Activated naive CD4-positive, alpha-beta T cell treated with anti-CD3 and anti-CD28 coated beads for 36 hours (primary cell): ENCODE measurements at regions not wholly inside any gene's neighbourhood (a gene's known extent, or its start where the extent isn't known, plus 50 kb on each side); places are given as distances from the start of the nearest gene placed in this dataset.
"Not testable (repeated sequence)": the region's sequence is repeated elsewhere in the genome, so short reads cannot be mapped to it uniquely, and the experiment has no call there.

ENCODE experiments used
- CTCF ChIA-PET: fragments of 350-600 bp; sonication (Branson Sonifier 250); formaldehyde crosslinking; loops from one replicate; lab custom pipeline; 2021; ENCODE audit warnings: antibody characterized with exemption; lab: Charles Lee
- DNase-seq: peaks from one replicate; pipeline ENCODE4 v3.0.0-alpha.2; 2020
- H3K27ac Mint-ChIP-seq: one replicate; pipeline ENCODE4 v1.8.0; 2021; ENCODE audit warnings: mild to moderate bottlenecking, mixed read lengths
- H3K27me3 Mint-ChIP-seq: one replicate; pipeline ENCODE4 v1.8.0; 2021; ENCODE audit warnings: low read depth, mixed read lengths
- H3K36me3 Mint-ChIP-seq: one replicate; pipeline ENCODE4 v1.8.0; 2021; ENCODE audit warnings: low read depth, mixed read lengths
- H3K4me1 Mint-ChIP-seq: one replicate; pipeline ENCODE4 v1.8.0; 2021; ENCODE audit warnings: low read depth, mixed read lengths
- H3K4me3 Mint-ChIP-seq: one replicate; pipeline ENCODE4 v1.8.0; 2021; ENCODE audit warnings: mild to moderate bottlenecking, moderate library complexity, mixed read lengths
- H3K9me3 Mint-ChIP-seq: one replicate; pipeline ENCODE4 v1.8.0; 2021; ENCODE audit warnings: mixed read lengths
- intact Hi-C: fragments of 100-400 bp; cut with micrococcal nuclease; formaldehyde crosslinking; loops from one replicate; pipeline ENCODE4 v1.15.1; 2023

DNA sequence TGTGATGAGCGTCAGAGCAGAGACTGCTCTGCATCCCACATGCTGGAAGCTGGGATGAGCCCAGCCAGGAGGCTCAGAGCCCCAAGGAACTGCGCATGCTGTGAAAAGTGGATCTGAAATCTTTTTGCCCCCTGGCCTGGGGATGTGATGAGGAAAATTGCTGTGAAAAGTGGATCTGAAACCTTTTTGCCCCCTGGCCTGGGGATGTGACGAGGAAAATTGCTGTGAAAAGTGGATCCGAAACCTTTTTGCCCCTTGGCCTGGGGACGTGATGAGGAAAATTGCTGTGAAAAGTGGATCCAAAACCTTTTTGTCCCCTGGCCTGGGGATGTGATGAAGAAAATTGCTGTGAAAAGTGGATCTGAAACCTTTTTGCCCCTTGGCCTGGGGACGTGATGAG, 187.9 kb downstream of the BANP start:
- H3K27ac Mint-ChIP-seq, H3K4me1 Mint-ChIP-seq, DNase-seq, H3K36me3 Mint-ChIP-seq, H3K27me3 Mint-ChIP-seq, H3K4me3 Mint-ChIP-seq, intact Hi-C loops: not testable (repeated sequence)
- CTCF ChIA-PET: interaction anchor here (0.7 kb wide), 1 partner anchor 182 kb away, joined by 4 read pairs; no protein-coding TSS in a partner anchor
- H3K9me3 Mint-ChIP-seq: peaks cover 10% of the 10 kb centered on the region

DNA sequence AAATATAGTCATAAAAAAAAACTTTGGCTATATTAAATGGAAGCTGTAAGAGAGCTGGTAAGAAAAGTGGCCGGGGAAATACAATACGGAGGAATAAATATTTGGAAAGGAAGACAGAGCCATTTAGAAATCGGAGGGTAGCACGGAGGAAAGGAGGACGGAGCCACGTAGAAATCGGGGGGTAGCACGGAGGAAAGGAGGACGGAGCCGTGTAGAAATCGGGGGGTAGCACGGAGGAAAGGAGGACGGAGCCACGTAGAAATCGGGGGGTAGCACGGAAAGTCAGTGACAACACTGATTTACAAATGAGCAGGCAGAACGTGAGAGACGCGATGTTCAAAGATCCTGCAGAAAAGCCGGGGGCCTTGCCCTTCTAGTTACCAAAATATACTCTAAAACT, 189.0 kb downstream of the BANP start:
- CTCF ChIA-PET, DNase-seq, H3K36me3 Mint-ChIP-seq, H3K27ac Mint-ChIP-seq, H3K4me3 Mint-ChIP-seq, H3K4me1 Mint-ChIP-seq, H3K27me3 Mint-ChIP-seq, intact Hi-C loops: not testable (repeated sequence)
- H3K9me3 Mint-ChIP-seq: peaks cover 10% of the 10 kb centered on the region

DNA sequence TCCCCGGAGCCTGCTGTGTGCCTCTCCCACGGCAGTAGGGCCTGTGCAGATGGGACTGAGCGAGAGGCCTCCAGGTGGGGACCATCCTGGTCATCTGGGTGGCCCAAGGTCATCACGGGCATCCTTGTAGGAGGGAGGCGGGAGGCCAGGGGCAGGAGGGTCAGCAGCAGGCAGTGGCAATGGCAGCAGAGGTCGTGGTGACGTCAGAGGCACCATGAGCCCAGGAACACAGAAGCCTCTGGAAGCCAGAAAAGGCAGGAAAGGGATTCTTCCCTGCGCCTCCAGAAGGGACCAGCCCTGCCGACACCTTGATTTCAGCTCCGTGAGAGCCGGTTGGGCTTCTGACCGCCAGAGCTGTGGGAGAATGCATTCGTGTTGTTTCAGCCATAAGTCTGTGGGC, 190.3 kb downstream of the BANP start:
- H3K9me3 Mint-ChIP-seq: peaks cover 10% of the 10 kb centered on the region
- no peak overlapping the region for H3K27ac Mint-ChIP-seq
- no peaks in the 10 kb centered on the region for H3K4me1 Mint-ChIP-seq
- H3K4me3 Mint-ChIP-seq: no peak overlapping the region
- CTCF ChIA-PET: no interaction called here
- H3K27me3 Mint-ChIP-seq: no peaks in the 10 kb centered on the region
- intact Hi-C loops: no loop called here
- H3K36me3 Mint-ChIP-seq: no peaks in the 10 kb centered on the region
- no peak for DNase-seq

DNA sequence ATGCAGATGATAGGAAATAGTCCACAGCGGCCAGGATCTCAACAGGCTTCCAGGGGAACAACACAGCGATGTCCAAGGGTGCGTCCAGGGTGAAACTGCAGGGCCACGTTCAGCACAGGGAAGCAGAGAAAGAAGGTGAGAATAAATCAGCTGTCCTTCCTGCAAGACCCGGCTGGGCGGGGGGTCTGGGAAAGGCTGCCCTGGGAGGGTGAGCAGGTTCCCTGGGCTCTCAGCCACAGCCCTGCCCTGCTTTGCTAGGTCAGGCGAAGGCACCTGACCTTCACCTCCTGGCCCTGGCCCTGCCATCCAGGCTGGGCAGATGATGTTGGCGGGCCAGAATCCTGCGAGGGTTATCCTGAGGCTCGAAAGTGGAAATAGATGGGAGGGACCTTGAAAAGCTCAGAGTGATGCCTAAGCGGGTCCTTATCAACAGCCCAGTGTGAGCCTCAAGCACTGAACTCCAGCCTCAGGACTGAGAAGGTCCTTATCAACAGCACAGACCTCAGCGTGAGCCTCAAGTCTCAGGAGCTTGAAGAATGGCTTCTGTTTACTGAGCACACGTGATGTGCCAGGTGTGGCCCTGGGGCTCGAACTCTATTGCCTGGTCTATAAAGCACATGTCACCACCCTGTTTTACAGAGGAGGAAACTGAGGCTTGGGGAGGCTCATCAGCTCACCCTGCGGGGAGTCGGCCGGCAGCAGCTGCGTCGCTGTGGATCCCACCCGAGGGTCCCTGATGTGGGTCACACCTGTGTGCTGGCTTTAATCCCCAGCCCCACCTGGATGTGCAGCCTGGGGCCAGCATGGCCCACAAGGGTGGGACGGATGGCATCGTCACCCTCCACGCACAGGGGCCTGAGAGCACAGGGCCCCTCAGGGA, 191.1 kb downstream of the BANP start:
- H3K36me3 Mint-ChIP-seq, H3K4me1 Mint-ChIP-seq, DNase-seq, intact Hi-C loops, H3K27ac Mint-ChIP-seq, H3K4me3 Mint-ChIP-seq, H3K27me3 Mint-ChIP-seq, CTCF ChIA-PET: not testable (repeated sequence)
- peaks cover 10% of the 10 kb centered on the region for H3K9me3 Mint-ChIP-seq

DNA sequence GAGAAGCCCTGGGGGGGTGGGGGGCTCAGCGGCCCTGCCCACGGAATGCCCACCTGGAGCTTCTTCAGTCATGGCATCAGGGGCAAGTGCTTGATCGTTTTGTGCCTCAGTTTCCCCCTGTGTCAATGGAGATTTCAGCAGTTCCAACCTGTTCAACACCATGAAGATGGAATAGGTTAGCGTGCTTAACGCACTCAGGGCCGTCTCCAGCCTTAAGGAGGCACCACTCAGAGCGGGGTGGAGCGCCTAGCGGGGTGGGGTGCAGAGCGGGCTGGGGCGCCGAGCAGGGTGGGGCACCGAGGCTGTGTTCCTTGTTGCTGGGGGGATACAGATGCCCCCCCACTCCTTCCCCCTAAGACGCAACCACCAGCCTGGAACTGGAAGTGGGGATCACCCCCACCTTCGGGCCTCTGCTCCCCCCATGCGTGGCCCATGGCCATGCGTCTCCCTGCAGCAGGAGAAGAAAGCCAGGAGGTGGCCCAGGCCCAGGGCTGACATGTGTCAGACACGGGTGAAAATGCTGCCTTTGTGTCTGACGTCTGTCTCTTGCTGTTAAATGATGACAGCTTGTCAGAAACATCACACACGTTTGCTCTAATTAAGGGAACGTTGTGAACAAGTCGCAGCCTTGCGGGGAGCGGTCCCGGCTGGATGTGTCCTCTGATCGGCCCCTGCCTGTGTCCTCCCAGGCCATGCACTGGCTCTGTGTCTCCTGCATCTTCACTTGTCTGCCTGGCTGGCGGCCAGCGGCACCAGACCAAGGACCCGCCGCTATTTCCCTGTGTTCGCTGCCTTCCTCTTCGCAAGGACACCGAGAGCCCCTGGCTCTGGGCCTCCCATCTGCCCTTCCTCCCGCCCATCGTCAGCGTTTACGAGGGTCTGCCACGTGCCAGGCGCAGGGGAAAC, 192.1 kb downstream of the BANP start:
- H3K4me1 Mint-ChIP-seq, H3K4me3 Mint-ChIP-seq, DNase-seq, H3K9me3 Mint-ChIP-seq, H3K27me3 Mint-ChIP-seq, H3K36me3 Mint-ChIP-seq, CTCF ChIA-PET, intact Hi-C loops, H3K27ac Mint-ChIP-seq: not testable (repeated sequence)

DNA sequence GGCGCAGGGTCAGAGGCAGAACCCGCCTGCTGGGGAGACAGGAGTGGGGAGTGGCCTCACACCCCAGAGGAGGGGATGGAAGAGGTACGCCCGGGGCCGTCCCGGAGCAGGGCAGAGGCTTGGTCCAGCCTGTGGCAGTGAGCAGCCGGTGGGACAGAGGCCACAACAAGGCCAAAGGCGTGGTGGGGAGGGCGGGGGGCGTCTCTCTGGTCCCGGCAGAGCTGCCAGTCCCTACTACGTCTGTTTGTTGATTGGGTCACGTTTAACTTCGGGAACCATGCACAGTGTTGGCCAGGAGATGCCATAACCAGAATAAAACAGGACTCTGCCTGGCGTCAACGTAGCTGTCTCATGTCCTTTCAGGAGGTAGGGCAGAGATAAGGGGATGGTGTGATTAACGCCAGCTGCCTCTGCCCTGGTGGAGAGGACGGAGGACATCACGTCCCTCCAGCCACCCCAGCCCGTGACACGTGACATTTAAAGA, 192.8 kb downstream of the BANP start:
- Mint-ChIP-seq H3K9me3 (no peaks in the 10 kb centered on the region), H3K4me1 (no peaks in the 10 kb centered on the region), H3K27me3 (no peaks in the 10 kb centered on the region), H3K4me3 (no peak overlapping the region), H3K36me3 (no peaks in the 10 kb centered on the region), H3K27ac (no peak overlapping the region)
- no peak for DNase-seq
- intact Hi-C loops: no loop called here
- CTCF ChIA-PET: no interaction called here

DNA sequence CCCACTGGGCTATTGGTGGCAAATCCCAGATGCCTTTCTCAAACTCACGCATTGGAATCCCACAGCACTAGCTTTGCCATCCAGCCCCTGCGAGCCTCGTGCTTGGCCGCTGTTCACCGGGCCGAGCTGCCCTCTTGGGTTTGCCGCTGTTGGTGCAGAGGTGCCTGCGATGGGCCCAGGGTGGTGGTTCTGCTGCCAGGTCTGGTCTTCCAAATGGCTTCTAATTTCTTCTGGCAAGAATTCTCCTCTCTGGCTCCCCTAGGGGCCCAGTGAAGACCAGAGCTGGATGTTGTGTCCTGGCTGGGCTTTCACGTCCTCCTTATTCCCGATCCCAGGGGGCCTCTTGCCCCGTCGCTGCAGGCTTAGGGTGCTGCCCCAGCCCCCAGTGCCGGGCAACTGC, 194.1 kb downstream of the BANP start:
- DNase-seq, H3K27ac Mint-ChIP-seq, intact Hi-C loops, CTCF ChIA-PET, H3K27me3 Mint-ChIP-seq, H3K4me3 Mint-ChIP-seq, H3K9me3 Mint-ChIP-seq, H3K4me1 Mint-ChIP-seq, H3K36me3 Mint-ChIP-seq: not testable (repeated sequence)

DNA sequence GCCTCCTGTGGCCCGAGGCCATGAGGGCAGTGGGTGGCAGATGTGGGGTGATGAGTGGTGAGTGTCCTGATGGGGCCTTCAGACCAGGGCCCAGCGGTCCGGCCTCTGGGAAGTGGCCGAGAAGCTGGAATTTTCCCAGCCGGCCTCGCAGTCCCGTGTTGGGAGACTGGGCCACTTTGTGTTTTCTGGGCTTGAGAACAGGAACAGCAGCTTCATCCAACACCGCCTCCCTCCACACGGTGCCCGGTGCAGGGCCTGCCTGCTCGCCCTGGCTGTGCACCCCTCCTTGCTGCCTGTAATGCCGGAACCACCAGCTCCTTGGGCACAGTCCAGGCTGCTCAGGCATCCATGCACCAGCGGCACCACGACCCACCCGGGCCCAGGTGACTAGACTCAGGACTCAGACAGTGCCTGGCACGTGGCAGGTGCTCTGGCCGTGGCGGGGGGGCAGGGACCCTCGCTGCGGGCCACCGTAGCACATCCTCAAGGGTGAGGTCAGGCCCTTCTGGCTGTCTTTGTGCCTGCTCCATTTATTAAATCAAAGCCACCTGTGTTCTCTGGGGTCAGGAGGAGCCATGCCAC, 194.7 kb downstream of the BANP start:
- not testable (repeated sequence) for H3K4me3 Mint-ChIP-seq, H3K27me3 Mint-ChIP-seq, H3K9me3 Mint-ChIP-seq

DNA sequence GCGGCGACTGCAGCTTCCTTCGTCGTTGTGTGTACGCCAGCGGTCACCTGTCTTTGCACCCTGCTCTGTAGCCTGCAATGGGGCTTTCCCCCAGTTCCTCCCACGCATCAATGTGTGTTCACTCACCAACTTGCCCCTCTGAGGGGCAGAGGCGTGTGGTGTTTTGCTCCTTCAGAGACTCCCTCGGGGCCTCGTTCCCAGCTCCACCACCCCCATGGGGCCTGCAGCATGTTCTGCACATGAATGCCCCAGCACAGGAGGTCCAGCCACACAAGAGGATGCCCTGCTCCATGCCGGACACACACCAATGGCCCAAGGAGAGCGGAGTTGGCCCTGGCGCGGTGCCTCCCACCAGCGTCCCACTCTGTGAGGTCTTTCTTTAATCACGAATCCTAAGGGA, 196.8 kb downstream of the BANP start:
- DNase-seq, intact Hi-C loops, H3K27ac Mint-ChIP-seq, H3K4me1 Mint-ChIP-seq, H3K9me3 Mint-ChIP-seq, CTCF ChIA-PET, H3K36me3 Mint-ChIP-seq, H3K4me3 Mint-ChIP-seq, H3K27me3 Mint-ChIP-seq: not testable (repeated sequence)

More for the DNA sequence above, 194.7 kb downstream of the BANP start:
- H3K36me3 Mint-ChIP-seq, H3K27ac Mint-ChIP-seq, DNase-seq, intact Hi-C loops, H3K4me1 Mint-ChIP-seq, CTCF ChIA-PET: not testable (repeated sequence)

DNA sequence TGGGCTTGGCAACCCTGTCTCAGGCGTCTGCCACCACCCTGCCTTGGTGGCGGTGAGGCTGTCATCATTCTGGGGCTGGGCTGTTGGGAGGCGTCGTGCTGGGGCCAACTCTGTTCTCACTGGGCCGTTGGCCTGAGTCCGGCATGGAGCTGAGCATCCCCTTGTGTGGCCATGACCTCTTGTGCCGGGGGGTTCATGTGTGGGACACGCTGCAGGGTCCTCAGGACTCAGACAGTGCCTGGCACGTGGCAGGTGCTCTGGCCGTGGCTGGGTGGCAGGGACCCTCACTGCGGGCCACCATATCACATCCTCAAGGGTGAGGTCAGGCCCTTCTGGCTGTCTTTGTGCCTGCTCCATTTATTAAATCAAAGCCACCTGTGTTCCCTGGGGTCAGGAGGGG, 197.4 kb downstream of the BANP start:
- CTCF ChIA-PET: not testable (repeated sequence)

DNA sequence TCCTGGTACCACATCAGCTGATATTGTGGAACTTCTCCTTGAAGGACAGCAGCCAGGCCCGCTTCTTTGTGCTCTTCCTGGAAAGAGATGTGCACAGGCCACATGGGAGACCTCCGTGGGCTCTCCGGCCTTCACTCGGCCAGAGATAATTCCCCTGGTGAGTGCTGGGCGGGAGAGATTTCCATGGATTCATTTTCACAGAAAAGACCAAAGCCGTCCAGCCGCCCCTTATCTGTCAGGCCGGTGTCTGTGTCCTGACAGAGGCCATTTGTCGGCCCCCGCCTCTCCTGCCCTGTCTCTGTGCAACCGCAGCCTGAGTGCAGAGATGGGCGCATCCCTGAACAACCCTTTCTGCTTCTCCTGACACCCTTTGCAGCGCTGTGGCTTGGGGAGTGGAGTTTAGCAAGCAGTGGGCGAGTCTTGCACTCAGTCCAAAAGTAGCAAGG, 197.9 kb downstream of the BANP start:
- DNase-seq, H3K4me3 Mint-ChIP-seq, H3K27me3 Mint-ChIP-seq, CTCF ChIA-PET, H3K4me1 Mint-ChIP-seq, H3K9me3 Mint-ChIP-seq, H3K27ac Mint-ChIP-seq, intact Hi-C loops, H3K36me3 Mint-ChIP-seq: not testable (repeated sequence)

More for the DNA sequence above, 197.4 kb downstream of the BANP start:
- H3K27ac Mint-ChIP-seq, H3K4me1 Mint-ChIP-seq, intact Hi-C loops, H3K36me3 Mint-ChIP-seq, H3K27me3 Mint-ChIP-seq, H3K4me3 Mint-ChIP-seq, DNase-seq, H3K9me3 Mint-ChIP-seq: not testable (repeated sequence)

DNA sequence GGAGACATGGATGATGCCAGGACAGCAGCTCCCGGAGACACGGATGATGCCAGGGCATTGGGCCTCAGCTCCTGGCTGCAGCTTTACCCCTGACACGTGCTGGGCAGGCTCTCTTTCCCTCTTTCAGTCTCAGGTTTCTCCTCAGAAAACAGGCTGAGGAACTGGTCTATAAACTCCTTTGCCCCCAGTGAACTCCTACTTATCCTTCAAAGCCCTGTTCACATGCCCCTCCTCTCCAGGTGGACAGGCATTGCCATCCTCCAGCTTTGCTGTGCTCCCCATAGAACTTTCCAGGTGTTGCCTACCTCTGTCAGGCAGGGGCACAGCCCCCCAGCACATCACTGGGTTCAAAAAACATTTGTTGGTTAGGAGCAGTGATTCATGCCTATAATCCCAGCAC, 198.4 kb downstream of the BANP start:
- CTCF ChIA-PET, H3K27ac Mint-ChIP-seq, H3K9me3 Mint-ChIP-seq, H3K36me3 Mint-ChIP-seq, H3K4me1 Mint-ChIP-seq, intact Hi-C loops, H3K4me3 Mint-ChIP-seq, DNase-seq, H3K27me3 Mint-ChIP-seq: not testable (repeated sequence)
